ENCODE measurements at regions not wholly inside any gene's neighbourhood (a gene's known extent, or its start where the extent isn't known, plus 50 kb on each side); places are given as distances from the start of the nearest gene placed in this dataset.

DNA sequence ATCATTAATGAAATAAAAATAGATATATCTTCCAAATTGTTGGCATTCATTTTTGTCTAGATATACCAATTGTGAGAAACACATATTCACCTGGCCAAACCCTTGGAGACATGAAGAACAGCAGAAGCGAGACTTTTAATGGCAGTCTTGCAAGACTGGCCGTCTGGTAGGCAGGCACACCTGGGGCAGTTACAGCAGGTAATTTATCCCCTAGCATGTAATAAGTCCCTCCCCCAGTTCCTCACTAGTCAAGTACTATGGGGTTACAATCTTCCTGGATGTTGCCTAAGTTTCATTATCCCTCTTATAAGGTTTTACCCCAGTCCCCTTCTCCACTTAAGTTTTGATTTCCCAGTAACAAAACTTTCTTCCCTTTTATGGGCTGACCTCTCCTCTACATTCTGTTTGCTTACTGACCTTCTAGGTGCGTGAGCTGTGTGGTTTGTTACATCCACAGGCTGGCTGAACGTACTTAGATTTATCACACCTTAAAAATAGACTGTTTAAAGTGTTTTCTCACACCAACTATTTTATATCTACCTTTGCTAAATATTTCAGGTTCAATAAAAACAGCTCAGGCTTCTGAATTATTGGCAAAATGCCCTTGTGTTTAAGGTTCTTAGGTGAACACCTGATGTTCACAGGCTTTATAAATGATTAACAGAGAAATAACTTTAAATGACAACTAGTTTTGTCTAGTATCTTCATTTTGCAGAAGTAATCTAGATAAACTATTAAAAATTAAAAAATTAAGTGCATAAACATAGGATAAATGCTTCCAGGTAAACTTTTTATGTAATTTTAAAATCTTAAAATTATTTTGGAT, 365.0 kb upstream of the TFPI start:
- no peak for DNase-seq (ENCODE audit: extremely low read depth, low read depth)

DNA sequence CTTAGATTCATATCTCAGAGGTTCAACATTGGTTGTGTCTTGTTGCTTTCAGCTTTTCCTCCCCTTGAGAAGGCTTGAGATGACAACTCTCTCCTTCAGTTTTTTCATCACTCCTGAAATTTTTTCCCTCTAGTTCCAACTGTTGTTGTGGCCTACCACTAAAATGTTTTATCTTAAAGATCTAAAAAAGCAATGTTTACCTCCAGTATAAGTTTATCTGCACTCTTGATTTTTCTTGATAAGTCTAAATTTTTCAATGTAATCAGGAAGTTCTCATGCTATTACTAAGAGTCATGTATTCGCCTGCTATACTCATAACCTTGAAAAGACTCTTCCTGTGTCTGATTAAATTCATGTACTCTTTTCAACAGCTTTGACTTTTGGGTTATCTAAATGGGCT, 366.3 kb upstream of the TFPI start:
- DNase-seq (ENCODE audit: extremely low read depth, low read depth): no peak

- no peak for DNase-seq (ENCODE audit: extremely low read depth, low read depth)
Measured at GRCh38 chr2:187922846-187923245, 368.6 kb upstream of the TFPI start.

DNA sequence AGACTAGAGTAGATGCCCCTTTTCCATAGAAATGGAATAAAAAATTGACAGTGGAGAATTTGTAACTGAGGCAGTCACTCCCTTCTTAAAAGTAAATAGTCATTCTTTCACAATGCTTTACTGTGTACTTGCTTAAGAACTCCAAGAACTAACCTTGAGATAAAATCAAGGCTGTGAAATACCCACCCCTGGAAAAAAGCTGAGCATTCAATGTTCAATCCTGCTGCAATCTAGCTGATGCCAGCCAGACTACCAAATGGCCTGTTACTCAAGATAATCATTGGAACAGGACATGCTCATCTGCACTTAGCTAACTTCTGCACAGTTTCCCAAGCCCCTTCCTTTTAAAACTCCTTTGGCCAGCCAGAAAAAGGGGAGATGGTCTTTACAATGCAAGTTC, 367.4 kb upstream of the GULP1 start:
- no peak for DNase-seq (ENCODE audit: extremely low read depth, low read depth)

DNA sequence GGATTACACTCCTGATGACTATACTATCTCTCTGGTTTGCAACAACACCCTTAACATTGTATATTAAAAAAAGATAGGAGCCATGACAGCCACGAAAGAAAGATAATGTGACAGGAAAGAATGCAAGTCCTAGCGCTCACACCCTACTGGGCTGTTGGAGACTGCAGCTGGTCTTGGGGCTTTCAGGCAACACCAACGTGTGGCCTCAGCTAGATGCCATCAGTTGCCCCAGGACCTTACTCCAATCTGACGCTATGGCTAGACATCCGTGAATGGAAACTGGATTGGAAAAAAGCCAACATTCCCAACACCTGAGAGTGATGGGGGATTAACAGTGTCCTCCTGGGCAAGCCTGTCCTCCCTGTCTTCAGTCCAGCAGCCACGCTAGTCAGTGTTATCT, 357.4 kb upstream of the GULP1 start:
- DNase-seq (ENCODE audit: extremely low read depth, low read depth): no peak

DNA sequence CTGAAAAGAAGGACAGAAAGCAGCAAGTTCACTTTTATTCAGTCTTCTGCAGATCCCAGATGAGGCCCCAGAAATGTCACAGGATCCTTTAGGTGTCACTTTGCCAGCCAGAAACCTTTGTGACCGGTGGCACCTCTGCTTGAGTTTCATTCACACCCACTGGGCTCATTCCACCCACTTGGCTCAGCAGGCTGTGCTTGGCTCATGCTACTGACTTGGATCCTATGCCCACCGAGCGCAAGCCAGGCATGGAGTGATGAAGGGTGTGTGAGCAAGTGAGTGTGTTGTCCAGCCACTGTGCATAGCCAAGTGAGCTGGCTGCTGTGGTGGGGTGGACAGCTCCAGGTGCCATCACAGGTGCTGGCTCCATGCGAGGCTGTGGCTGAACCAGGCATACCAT, 357.0 kb upstream of the GULP1 start:
- no peak for DNase-seq (ENCODE audit: extremely low read depth, low read depth)

DNA sequence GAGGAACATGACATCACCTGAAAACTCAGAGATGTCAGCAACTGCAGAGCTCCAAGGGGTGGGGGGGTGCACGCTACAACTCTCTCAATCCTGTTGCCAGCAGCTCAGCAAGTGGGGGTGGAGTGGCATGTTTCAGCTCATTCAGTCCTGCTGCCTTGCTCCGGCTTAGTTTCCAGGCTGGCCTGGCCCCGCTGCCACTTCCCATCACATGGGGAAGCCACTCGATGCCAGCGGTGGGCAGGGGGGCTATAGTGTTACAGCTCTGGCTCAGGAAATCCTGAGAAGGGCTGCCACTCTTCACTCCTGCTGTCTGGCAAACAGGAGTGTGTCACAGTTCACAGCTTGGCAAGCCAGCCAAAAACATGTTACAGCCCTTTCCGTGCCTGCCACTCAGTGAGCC, 356.5 kb upstream of the GULP1 start:
- DNase-seq (ENCODE audit: extremely low read depth, low read depth): no peak

- DNase-seq (ENCODE audit: extremely low read depth, low read depth): no peak
Measured at GRCh38 chr2:187936228-187936627, 355.4 kb upstream of the GULP1 start.

DNA sequence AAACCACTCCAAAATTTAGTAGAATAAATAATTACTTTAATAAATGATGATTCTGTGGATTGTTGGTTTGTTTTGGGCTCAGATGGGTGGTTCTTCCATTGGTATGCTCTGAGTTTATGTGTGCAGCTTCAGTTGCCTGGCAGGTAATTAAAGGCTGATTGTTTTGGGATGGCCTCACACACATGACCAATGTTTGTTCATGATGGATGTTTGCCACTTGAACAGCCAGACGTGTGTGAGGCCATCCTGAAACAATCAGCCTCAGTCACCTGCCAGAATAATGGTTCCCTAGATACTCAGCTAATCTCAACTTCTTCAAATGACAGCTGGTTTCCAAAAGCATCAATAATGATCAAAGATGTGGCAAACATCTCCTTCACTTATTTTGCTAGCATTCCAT, 352.5 kb upstream of the GULP1 start:
- DNase-seq (ENCODE audit: extremely low read depth, low read depth): no peak

- DNase-seq (ENCODE audit: extremely low read depth, low read depth): no peak
Measured at GRCh38 chr2:187942876-187943275, 348.8 kb upstream of the GULP1 start.

DNA sequence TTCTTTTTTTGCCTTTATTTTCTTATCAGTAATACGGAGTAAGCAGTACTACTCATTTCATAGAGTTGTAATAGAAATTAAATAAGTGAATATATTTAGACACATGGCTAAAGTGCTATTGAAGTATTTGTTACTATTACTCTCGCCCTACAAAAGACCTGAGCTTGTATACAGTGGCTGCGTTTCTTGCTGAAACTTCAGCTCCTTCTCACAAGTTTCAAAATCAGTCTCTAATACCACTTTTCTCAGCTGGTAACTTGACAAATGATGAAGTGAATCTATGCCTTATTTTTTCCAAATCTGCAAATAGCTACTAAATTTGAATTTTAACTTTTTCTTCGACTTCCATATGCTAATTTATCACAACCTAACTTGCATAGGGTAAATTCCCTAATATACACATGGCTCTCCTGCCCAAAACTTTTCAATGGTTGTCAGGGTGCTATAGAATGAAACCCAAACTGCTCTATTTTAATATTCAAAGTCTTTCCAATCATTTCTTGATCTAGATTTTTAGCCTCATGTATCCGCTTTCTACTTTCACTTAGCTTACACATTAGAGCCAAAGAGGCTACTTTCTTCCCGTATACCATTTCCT, 347.8 kb upstream of the GULP1 start:
- DNase-seq (ENCODE audit: extremely low read depth, low read depth): no peak

DNA sequence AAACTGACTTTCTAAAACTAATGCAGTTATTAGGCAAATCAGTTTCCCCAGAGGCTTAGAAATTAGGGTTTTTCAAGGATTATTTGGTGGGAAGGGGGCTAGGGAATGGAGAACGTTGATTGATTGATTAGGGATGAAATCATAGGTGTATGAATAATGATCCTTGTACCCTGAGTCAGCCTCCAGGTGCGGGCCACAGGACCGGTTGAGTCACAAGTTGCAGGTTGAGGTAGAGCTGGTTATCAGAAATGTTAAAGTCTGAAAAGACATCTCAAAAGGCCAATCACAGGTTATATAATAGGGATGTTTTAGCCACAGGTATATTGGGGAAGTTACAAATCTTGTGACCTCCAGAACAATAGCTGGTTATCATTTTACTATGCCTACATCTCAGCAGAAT, 341.8 kb upstream of the GULP1 start:
- no peak for DNase-seq (ENCODE audit: extremely low read depth, low read depth)

- DNase-seq (ENCODE audit: extremely low read depth, low read depth): no peak
Measured at GRCh38 chr2:187951470-187952218, 340.0 kb upstream of the GULP1 start.

DNA sequence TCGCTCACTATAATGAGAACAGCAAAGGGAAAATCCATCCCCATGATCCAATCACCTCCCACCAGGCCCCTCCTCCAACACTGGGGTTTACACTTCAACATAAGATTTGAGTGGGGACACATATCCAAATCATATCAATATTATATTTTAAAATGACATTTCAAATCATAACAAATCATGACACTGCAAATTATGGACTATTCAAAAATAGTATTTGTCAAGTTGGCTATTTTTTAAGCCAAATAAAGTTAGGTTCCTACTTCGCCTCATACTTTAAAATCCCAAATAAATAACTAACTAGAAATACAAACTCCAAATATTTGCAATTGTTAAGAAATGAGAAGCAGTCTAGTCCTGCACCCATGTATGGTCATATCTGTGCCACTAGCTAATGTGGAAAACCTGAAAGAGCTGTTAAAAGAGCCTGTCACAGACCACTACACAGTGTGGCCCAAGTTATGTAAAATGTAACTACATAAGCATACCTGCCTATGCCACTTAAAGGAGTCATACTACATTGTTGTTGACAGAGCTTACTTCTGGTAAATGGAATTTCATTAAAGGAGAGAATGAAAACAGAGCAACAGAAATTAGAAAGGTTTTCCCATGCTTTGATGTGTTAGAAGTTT, 334.7 kb upstream of the GULP1 start:
- no peak for DNase-seq (ENCODE audit: extremely low read depth, low read depth)

GRCh38 chr2:187959821-187960220, 331.9 kb upstream of the GULP1 start:
- DNase-seq (ENCODE audit: extremely low read depth, low read depth): no peak

DNA sequence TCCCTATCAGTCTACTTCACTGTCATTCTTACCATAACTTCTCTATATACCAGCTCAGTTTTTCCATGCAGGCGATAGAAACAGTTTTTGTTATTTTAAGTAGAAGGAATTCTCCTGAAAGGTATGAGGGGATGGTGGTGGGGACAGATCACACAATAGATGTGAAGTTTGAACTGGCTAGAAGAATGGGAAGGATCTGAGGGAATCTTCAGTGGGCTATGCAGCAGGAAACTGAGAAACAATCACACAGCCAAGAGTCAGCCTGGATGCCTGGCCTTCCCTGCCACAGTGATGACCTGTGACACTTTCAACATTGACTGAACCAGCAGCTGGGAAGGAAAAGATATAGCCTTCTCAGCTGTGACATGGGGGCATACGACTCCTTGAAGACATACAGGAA, 329.1 kb upstream of the GULP1 start:
- no peak for DNase-seq (ENCODE audit: extremely low read depth, low read depth)

DNA sequence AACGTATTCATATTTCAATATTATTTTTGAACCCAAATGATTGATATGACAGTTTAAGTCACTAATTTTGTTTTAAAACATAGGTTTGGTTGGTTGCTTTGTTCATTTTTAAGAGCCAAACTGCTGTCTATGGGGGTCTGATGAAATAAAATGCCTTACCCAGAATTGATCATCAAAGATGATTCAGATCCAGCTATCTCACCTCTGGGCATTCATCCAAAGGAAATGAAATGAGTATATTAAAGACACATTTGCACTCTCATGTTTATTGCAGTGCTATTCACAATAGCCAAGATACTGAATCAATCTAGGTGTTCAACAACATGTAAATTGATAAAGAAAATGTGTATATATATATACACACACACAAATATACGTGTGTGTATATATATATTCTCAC, 326.9 kb upstream of the GULP1 start:
- DNase-seq (ENCODE audit: extremely low read depth, low read depth): no peak

- no peak for DNase-seq (ENCODE audit: extremely low read depth, low read depth)
Measured at GRCh38 chr2:187966924-187967323, 324.8 kb upstream of the GULP1 start.

GRCh38 chr2:187971893-187972292, 319.8 kb upstream of the GULP1 start:
- no peak for DNase-seq (ENCODE audit: extremely low read depth, low read depth)

GRCh38 chr2:187976259-187976985, 315.3 kb upstream of the GULP1 start:
- DNase-seq (ENCODE audit: extremely low read depth, low read depth): no peak

GRCh38 chr2:187976986-187977333, 314.7 kb upstream of the GULP1 start:
- no peak for DNase-seq (ENCODE audit: extremely low read depth, low read depth)
